ENCODE measurements at regions not wholly inside any gene's neighbourhood (a gene's known extent, or its start where the extent isn't known, plus 50 kb on each side); places are given as distances from the start of the nearest gene placed in this dataset.
"Not testable (repeated sequence)": the region's sequence is repeated elsewhere in the genome, so short reads cannot be mapped to it uniquely, and the experiment has no call there.

- H3K4me3 Mint-ChIP-seq: no peak overlapping the region
- ChIA-PET POLR2A (no interaction called here), CTCF (no interaction called here)
- ATAC-seq (ENCODE audit: poor library complexity) (no peak), DNase-seq (no peak)
- H3K27me3 Mint-ChIP-seq: peaks cover 18% of the 10 kb centered on the region
- H3K36me3 Mint-ChIP-seq (ENCODE audit: low read depth): no peaks in the 10 kb centered on the region
- no peak overlapping the region for H3K4me3 ChIP-seq (ENCODE audit: low read length)
- no peaks in the 10 kb centered on the region for H3K4me1 ChIP-seq (ENCODE audit: insufficient read depth, low read length)
- peaks cover 0 to 6% of the 10 kb centered on the region in 2 experiments for H3K9me3 ChIP-seq (ENCODE audit: control insufficient read depth in 1 of 2, insufficient read depth in 1 of 2, low read length in 2 of 2)
- H3K27ac ChIP-seq (ENCODE audit: low read depth in 1 of 2, low read length in 2 of 2): no peak overlapping the region
- intact Hi-C loops (cut with DNase I, micrococcal nuclease): no loop called here
- no peak overlapping the region for H3K27ac Mint-ChIP-seq
- H3K27me3 ChIP-seq (ENCODE audit: control insufficient read depth in 1 of 2, insufficient read depth in 2 of 2, low read length in 2 of 2): peaks cover 0 to 4% of the 10 kb centered on the region in 2 experiments
- H3K36me3 ChIP-seq (ENCODE audit: insufficient read depth, low read length): no peaks in the 10 kb centered on the region
- TF ChIP-seq, protein P1, sequence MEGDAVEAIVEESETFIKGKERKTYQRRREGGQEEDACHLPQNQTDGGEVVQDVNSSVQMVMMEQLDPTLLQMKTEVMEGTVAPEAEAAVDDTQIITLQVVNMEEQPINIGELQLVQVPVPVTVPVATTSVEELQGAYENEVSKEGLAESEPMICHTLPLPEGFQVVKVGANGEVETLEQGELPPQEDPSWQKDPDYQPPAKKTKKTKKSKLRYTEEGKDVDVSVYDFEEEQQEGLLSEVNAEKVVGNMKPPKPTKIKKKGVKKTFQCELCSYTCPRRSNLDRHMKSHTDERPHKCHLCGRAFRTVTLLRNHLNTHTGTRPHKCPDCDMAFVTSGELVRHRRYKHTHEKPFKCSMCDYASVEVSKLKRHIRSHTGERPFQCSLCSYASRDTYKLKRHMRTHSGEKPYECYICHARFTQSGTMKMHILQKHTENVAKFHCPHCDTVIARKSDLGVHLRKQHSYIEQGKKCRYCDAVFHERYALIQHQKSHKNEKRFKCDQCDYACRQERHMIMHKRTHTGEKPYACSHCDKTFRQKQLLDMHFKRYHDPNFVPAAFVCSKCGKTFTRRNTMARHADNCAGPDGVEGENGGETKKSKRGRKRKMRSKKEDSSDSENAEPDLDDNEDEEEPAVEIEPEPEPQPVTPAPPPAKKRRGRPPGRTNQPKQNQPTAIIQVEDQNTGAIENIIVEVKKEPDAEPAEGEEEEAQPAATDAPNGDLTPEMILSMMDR (IDR thresholded peaks at IDR 0.05): no peak
- no peaks in the 10 kb centered on the region for H3K4me1 Mint-ChIP-seq (ENCODE audit: low read depth)
- H3K9me3 Mint-ChIP-seq: peaks cover 2% of the 10 kb centered on the region
Observed at GRCh38 chr14:23884541-23884904, 69.0 kb upstream of the DHRS4 start.

- H3K36me3 ChIP-seq (ENCODE audit: insufficient read depth, low read length): no peaks in the 10 kb centered on the region
- Mint-ChIP-seq H3K27ac (no peak overlapping the region), H3K27me3 (peaks cover 28% of the 10 kb centered on the region), H3K4me3 (no peak overlapping the region), H3K9me3 (peaks cover 2% of the 10 kb centered on the region), H3K4me1 (ENCODE audit: low read depth) (no peaks in the 10 kb centered on the region), H3K36me3 (ENCODE audit: low read depth) (no peaks in the 10 kb centered on the region)
- DNase-seq (no peak), ATAC-seq (ENCODE audit: poor library complexity) (no peak)
- peaks cover 4 to 6% of the 10 kb centered on the region in 2 experiments for H3K27me3 ChIP-seq (ENCODE audit: control insufficient read depth in 1 of 2, insufficient read depth in 2 of 2, low read length in 2 of 2)
- ChIA-PET POLR2A (no interaction called here), CTCF (no interaction called here)
- peaks cover 0 to 6% of the 10 kb centered on the region in 2 experiments for H3K9me3 ChIP-seq (ENCODE audit: control insufficient read depth in 1 of 2, insufficient read depth in 1 of 2, low read length in 2 of 2)
- intact Hi-C loops (cut with DNase I, micrococcal nuclease): no loop called here
- no peak overlapping the region for H3K27ac ChIP-seq (ENCODE audit: low read depth in 1 of 2, low read length in 2 of 2)
- no peak overlapping the region for H3K4me3 ChIP-seq (ENCODE audit: low read length)
- TF ChIP-seq, protein P1 (IDR thresholded peaks at IDR 0.05): no peak
- no peaks in the 10 kb centered on the region for H3K4me1 ChIP-seq (ENCODE audit: insufficient read depth, low read length)
Observed at GRCh38 chr14:23887536-23887935, 66.0 kb upstream of the DHRS4 start.

DNA sequence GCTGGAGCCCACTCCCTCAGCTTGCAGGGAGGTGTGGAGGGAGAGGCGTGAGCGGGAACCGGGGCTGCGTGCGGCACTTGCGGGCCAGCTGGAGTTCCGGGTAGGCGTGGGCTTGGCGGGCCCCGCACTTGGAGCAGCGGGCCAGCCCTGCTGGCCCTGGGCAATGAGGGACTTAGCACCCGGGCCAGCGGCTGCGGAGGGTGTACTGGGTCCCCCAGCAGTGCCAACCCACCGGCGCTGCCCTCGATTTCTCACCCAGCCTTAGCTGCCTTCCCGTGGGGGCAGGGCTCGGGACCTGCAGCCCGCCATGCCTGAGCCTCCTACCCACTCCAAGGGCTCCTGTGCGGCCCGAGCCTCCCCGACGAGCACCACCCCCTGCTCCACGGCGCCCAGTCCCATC is 61.9 kb upstream of the DHRS4 start:
- intact Hi-C loops (cut with DNase I, micrococcal nuclease); CTCF ChIA-PET; H3K9me3 ChIP-seq (ENCODE audit: control insufficient read depth in 1 of 2, insufficient read depth in 1 of 2, low read length in 2 of 2); H3K4me3 Mint-ChIP-seq; H3K4me3 ChIP-seq (ENCODE audit: low read length); H3K9me3 Mint-ChIP-seq; DNase-seq; H3K4me1 ChIP-seq (ENCODE audit: insufficient read depth, low read length); H3K36me3 Mint-ChIP-seq (ENCODE audit: low read depth); H3K27me3 ChIP-seq (ENCODE audit: control insufficient read depth in 1 of 2, insufficient read depth in 2 of 2, low read length in 2 of 2); POLR2A ChIA-PET; H3K27ac Mint-ChIP-seq; H3K27ac ChIP-seq (ENCODE audit: low read depth in 1 of 2, low read length in 2 of 2); H3K4me1 Mint-ChIP-seq (ENCODE audit: low read depth); ATAC-seq (ENCODE audit: poor library complexity); H3K36me3 ChIP-seq (ENCODE audit: insufficient read depth, low read length): not testable (repeated sequence)
- H3K27me3 Mint-ChIP-seq: peaks cover 55% of the 10 kb centered on the region

GRCh38 chr14:23892289-23892688 is 61.3 kb upstream of the DHRS4 start:
- intact Hi-C loops (cut with DNase I, micrococcal nuclease); H3K9me3 ChIP-seq (ENCODE audit: control insufficient read depth in 1 of 2, insufficient read depth in 1 of 2, low read length in 2 of 2); H3K4me1 Mint-ChIP-seq (ENCODE audit: low read depth); H3K4me3 Mint-ChIP-seq; H3K27ac ChIP-seq (ENCODE audit: low read depth in 1 of 2, low read length in 2 of 2); H3K4me3 ChIP-seq (ENCODE audit: low read length); H3K36me3 ChIP-seq (ENCODE audit: insufficient read depth, low read length); CTCF ChIA-PET; H3K36me3 Mint-ChIP-seq (ENCODE audit: low read depth); H3K9me3 Mint-ChIP-seq; ATAC-seq (ENCODE audit: poor library complexity); POLR2A ChIA-PET; H3K27ac Mint-ChIP-seq; H3K27me3 ChIP-seq (ENCODE audit: control insufficient read depth in 1 of 2, insufficient read depth in 2 of 2, low read length in 2 of 2); DNase-seq; H3K4me1 ChIP-seq (ENCODE audit: insufficient read depth, low read length): not testable (repeated sequence)
- H3K27me3 Mint-ChIP-seq: peaks cover 50% of the 10 kb centered on the region
